Brain microvascular endothelial cell (primary cell): ENCODE measurements at regions not wholly inside any gene's neighbourhood (a gene's known extent, or its start where the extent isn't known, plus 50 kb on each side); places are given as distances from the start of the nearest gene placed in this dataset.

Experiments
- DNase-seq: peaks from one replicate; pipeline ENCODE4 v3.0.0-alpha.2; 2020
- H3K27ac ChIP-seq: fragments of 250-450 bp; sonication (Bioruptor Pico); 2 replicates; pipeline ENCODE4 v1.5.1; 2020; ENCODE audit warnings: mild to moderate bottlenecking, moderate library complexity
- H3K27me3 ChIP-seq: fragments of 250-450 bp; sonication (Bioruptor Pico); replicated peaks from 2 replicates; pipeline ENCODE4 v1.5.1; 2020; ENCODE audit warnings: mild to moderate bottlenecking
- H3K36me3 ChIP-seq: fragments of 250-450 bp; sonication (Bioruptor Pico); replicated peaks from 2 replicates; pipeline ENCODE4 v1.5.1; 2020; ENCODE audit warnings: mild to moderate bottlenecking
- H3K4me3 ChIP-seq: 2 replicates; pipeline ENCODE4 v1.5.1; 2011; ENCODE audit warnings: low read depth, mild to moderate bottlenecking, control low read depth, low read length, moderate library complexity
- CTCF ChIP-seq: IDR thresholded peaks from 2 replicates; pipeline ENCODE4 v1.5.1; 2011; ENCODE audit warnings: low read depth, mild to moderate bottlenecking, moderate library complexity, low read length, control low read depth, inconsistent platforms; ENCODE audit errors: missing control alignments
- in situ Hi-C: cut with HindIII; loops from 2 replicates; pipeline ENCODE4 v1.10.0; 2017; ENCODE audit warnings: low sequenced_read_pairs, low pct_ligation_motif_present

- no peak overlapping the region for H3K4me3 ChIP-seq
- no peak for DNase-seq
- in situ Hi-C loops, result no loop called here
Observed at GRCh38 chr12:92012691-92013090, 133.0 kb downstream of the BTG1 start.

GRCh38 chr12:92010853-92011701 lies 134.6 kb downstream of the BTG1 start:
- in situ Hi-C loops, result no loop called here
- no peak for TF ChIP-seq CTCF
- H3K4me3 ChIP-seq, result no peak overlapping the region
- no peaks in the 10 kb centered on the region for H3K27me3 ChIP-seq
- no peak for DNase-seq
- no peaks in the 10 kb centered on the region for H3K36me3 ChIP-seq
- no peak overlapping the region for H3K27ac ChIP-seq

More at GRCh38 chr12:92012691-92013090, 133.0 kb downstream of the BTG1 start:
- Histone ChIP-seq H3K36me3 (no peaks in the 10 kb centered on the region), H3K27ac (no peak overlapping the region), H3K27me3 (no peaks in the 10 kb centered on the region)
- TF ChIP-seq CTCF, result no peak

GRCh38 chr12:92010368-92010767 lies 135.3 kb downstream of the BTG1 start:
- TF ChIP-seq CTCF, result no peak
- H3K4me3 ChIP-seq, result no peak overlapping the region
- H3K27me3 ChIP-seq, result no peaks in the 10 kb centered on the region
- no peaks in the 10 kb centered on the region for H3K36me3 ChIP-seq
- in situ Hi-C loops, result no loop called here
- no peak overlapping the region for H3K27ac ChIP-seq
- no peak for DNase-seq

- Histone ChIP-seq H3K27me3 (no peaks in the 10 kb centered on the region), H3K4me3 (no peak overlapping the region), H3K27ac (no peak overlapping the region), H3K36me3 (no peaks in the 10 kb centered on the region)
- in situ Hi-C loops, result no loop called here
- TF ChIP-seq CTCF, result no peak
- DNase-seq, result no peak
Observed at GRCh38 chr12:92008345-92008744, 137.3 kb downstream of the BTG1 start.

- Histone ChIP-seq H3K36me3 (no peaks in the 10 kb centered on the region), H3K4me3 (no peak overlapping the region), H3K27ac (no peak overlapping the region), H3K27me3 (no peaks in the 10 kb centered on the region)
- in situ Hi-C loops, result no loop called here
- DNase-seq, result no peak
- no peak for TF ChIP-seq CTCF
Observed at GRCh38 chr12:92007787-92008186, 137.9 kb downstream of the BTG1 start.

- no peak for DNase-seq
- Histone ChIP-seq H3K27ac (no peak overlapping the region), H3K27me3 (no peaks in the 10 kb centered on the region), H3K36me3 (no peaks in the 10 kb centered on the region), H3K4me3 (no peak overlapping the region)
- TF ChIP-seq CTCF, result no peak
- in situ Hi-C loops, result no loop called here
Observed at GRCh38 chr12:92003701-92004100, 141.9 kb downstream of the BTG1 start.
